ENCODE measurements at regions not wholly inside any gene's neighbourhood (a gene's known extent, or its start where the extent isn't known, plus 50 kb on each side); places are given as distances from the start of the nearest gene placed in this dataset.
"Not testable (repeated sequence)": the region's sequence is repeated elsewhere in the genome, so short reads cannot be mapped to it uniquely, and the experiment has no call there.

DNA sequence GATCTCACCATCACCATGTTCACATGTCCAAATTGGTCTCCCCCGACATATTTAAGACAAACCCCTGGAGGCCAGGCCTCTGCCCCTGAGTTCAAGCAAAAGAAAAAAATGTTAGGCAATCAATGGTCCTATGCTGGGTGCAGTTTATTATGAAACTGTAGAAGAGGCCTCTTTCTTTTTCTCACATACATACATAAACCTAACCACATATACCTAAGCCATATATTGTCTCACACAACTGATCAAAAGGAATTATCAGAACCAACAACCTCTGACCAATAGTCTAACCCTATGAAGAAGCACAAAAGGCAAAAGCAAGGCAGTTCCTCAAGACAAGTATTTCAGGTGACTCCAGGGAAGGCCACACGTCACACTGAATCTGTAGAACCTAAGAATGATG is 49.9 kb downstream of the ILRUN start:
- DNase-seq (ENCODE audit: low spot score): no peak

GRCh38 chr6:34645627-34646026 is 50.9 kb downstream of the ILRUN start:
- DNase-seq (ENCODE audit: low spot score): no peak

DNA sequence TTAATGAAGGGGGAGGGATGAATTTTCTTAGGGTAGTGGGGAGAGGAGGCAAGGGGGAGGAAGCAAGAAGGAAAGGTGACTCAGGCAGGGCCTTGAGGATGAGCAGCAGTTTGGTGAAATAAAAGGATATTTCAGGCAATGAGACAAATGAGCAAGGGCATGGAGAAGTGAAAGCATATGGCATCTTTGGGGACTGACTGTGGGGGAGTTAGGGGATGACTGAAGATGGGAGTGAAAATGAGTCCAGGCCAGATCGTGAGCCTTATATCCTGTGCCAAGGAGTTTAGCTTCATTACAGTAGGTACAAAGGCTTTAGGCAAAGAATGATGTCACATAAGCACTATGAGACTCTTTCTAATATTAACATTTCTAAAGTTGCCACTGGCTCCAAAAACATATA is 51.9 kb downstream of the ILRUN start:
- DNase-seq (ENCODE audit: low spot score): no peak

GRCh38 chr6:34642427-34642826 is 54.1 kb downstream of the ILRUN start:
- no peak for DNase-seq (ENCODE audit: low spot score)

DNA sequence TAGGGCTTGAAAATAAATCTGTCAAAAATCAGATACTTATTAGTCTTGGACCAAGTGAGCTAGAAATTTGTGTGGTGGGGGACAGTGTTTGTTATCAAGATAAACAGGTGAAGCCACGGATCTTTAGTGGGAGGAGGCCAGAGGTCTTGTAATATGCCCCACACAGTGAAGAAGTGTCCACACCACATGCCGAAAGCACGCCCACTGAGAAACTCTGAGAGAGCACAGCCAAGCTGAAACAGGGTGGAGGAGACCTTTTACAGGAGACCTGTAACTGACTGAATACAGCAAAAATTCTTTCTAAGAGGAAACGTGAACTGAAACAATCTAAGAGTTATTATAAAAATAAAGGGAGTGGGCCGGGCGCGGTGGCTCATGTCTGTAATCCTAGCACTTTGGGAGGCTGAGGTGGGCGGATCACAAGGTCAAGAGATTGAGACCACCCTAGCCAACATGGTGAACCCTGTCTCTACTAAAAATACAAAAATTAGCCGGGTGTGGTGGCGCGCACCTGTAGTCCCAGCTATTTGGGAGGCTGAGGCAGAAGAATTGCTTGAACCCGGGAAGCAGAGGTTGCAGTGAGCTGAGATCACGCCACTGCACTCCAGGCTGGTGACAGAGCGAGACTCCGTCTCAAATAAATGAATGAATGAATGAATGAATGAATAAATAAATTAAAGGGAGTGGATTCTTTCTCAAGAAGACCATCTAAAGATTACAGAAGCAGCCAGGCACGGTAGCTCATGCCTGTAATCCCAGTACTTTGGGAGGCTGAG is 56.3 kb downstream of the ILRUN start:
- not testable (repeated sequence) for DNase-seq (ENCODE audit: low spot score)

DNA sequence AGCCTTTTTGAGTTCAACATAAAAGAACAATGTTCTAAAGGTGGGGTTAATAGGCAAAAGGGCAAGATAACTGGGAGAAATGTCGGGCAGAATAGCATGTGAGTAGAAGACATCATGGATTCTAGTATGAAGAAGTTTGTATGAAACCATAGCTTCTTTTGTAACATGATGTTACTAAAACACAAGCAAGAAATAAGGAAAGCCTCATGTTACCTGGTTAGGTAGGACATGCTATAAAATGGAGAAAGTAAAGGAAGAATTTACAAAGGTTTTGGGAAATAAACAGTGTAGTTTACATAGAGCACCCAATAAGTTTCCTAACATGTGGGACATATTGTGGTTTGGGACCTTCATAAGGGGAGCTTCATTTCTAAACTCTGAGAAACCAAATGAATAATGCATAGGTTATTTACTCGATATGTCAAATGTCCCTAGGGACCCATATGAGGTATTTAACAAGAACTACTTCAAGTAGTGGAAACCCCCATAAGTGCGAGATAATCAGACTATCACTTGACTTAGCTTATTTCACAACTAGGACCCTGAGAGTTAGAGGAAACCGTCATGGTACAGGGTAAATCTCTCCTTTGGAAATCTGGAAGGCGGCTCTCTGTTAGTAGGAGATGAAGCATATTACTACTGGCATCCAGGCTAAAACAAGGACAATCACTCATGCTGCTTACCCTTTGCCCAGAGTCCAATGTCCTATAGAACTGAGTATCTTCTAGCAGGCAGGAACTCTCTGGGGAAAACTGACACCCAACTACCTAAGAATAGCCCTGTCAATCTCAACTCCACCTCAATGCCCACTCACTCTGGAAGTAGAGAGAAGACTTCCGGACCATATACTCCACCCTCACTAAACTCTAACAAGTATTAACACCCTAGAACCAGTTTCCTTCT is 57.5 kb downstream of the ILRUN start:
- DNase-seq (ENCODE audit: low spot score): no peak

DNA sequence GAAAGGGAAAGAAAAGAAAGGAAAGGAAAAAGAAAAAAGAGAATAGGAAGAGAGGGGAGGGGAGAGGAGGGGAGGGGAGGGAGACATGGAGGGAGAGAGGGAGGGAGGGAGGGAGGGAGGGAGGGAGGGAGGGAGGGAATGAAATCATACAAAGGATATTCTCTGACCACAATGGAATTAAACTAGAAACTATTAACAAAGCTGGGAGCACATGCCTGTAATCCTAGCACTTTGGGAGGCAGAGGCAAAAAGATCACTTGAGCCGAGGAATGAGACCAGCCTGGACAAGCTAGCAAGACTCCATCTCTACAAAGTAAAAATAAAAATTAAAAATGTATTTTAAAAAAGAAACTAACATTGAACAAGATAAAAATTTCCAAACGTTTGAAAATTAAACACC is 62.8 kb downstream of the ILRUN start:
- no peak for DNase-seq (ENCODE audit: low spot score)

DNA sequence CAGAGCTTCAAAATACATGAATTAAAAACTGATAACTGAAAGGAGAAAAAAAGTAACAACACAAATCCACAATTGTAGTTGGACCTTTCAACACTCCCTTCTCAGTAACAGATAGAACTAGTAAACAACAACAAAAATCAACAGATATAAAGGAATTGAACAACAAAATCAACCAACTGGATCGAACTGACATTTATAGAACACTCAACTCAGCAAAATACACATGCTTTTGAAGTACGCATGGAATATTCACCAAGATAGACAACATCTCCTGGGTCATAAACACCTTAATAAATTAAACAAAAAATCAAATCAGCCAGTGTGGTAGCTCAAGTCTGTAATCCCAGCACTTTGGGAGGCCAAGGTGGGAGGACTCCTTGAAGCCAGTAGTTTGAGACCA is 63.3 kb downstream of the ILRUN start:
- no peak for DNase-seq (ENCODE audit: low spot score)

DNA sequence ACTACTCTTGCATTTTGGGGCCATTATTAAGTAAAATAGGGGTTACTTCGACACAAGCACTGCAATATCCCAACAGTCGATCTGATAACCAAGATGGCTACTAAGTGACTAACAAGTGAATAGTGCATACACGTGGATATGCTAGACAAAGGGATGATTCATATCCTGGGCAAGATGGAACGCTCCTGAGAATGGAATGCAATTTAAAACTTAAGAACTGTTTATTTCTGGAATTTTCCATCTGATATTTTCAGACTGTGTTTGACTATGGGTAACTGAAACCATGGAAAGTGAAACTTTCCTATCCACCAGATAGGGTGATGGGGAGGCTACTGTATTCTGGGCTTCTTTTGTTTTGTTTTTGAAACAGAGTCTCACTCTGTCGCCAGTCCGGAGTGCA is 66.5 kb downstream of the ILRUN start:
- peak; percentile 53 for DNase-seq (ENCODE audit: low spot score)

DNA sequence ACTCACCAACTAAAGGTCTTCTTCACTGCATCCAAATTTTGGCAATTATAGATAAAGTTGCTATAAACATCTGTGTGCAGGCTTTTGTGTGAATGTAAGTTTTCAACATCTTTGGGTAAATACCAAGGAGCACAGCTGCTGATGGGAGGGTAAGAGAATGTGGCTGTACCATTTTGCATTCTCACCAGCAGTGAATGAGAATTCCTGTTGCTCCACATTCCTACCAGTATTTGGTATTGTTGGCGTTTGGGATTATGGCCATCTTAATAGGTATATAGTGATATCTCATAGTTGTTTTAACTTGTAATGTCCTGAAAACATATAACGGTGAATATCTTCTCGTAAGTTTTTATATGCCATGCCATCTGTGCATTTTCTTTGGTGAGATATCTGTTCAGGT is 69.3 kb downstream of the ILRUN start:
- no peak for DNase-seq (ENCODE audit: low spot score)

- DNase-seq (ENCODE audit: low spot score): no peak
Measured at GRCh38 chr6:34618430-34619182, 62.5 kb upstream of the SPDEF start.

- no peak for DNase-seq (ENCODE audit: low spot score)
Measured at GRCh38 chr6:34617231-34617630, 61.1 kb upstream of the SPDEF start.

- DNase-seq (ENCODE audit: low spot score): no peak
Measured at GRCh38 chr6:34616227-34616585, 60.1 kb upstream of the SPDEF start.

DNA sequence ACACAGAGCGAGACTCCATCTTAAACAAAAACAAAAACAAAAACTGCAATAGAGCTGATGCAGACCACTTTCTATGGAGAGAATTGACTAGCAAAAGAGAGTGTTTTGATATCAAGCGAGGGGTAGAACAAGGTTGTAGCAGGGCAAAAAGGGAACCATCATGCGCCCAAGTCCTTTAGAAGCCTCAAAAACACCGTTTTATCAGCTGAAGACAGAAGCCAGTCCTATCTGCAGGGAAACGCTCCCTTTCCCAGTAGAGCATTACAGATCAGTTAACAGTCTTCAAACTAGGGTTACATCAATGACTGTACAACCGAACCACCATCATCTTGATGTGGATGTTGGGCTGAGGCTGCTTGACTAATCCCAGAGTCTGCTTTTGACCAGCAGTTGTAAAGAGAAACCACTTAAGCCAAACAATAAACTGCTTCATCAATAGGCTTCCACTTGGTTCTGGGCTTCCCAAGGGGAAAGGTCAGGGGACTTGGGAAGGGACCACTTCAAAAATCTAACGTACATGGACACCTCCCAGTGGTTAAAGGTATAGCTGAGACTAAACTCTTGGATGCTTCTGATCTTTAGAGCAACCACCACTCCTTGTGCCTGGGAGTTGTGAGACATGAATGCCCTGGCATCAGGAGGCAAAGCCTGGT is 59.6 kb upstream of the SPDEF start:
- no peak for DNase-seq (ENCODE audit: low spot score)

GRCh38 chr6:34610819-34611477 is 54.8 kb upstream of the SPDEF start:
- DNase-seq (ENCODE audit: low spot score): peak; percentile 60

- no peak for DNase-seq (ENCODE audit: low spot score)
Measured at GRCh38 chr6:34608321-34609091, 52.4 kb upstream of the SPDEF start.

- no peak for DNase-seq (ENCODE audit: low spot score)
Measured at GRCh38 chr6:34606477-34607265, 50.5 kb upstream of the SPDEF start.
